ENCODE measurements at regions not wholly inside any gene's neighbourhood (a gene's known extent, or its start where the extent isn't known, plus 50 kb on each side); places are given as distances from the start of the nearest gene placed in this dataset.

DNA sequence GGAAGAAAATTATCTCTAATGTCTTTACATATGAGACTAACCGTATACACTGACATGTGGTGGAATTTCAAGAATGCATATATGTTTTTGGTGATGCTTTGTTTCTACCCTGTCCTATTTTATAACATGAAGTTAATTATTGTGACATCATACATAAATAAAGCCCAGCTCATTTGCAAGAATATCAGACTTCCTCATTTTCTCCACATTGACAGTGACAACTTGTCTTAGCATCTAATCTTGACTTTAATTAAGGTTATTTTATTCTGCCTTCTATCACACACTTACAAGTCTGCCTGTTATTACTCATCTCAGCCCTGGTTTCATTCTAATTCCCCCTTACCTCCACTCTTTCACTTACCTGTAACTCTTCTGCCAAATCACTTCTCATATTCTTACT, 140.6 kb upstream of the STARD13 start:
- Mint-ChIP-seq H3K4me1 (ENCODE audit: low read depth, unreplicated experiment) (no peaks in the 10 kb centered on the region), H3K27ac (ENCODE audit: unreplicated experiment) (no peak overlapping the region), H3K36me3 (ENCODE audit: low read depth, unreplicated experiment) (no peaks in the 10 kb centered on the region), H3K27me3 (ENCODE audit: low read depth, unreplicated experiment) (no peaks in the 10 kb centered on the region), H3K9me3 (ENCODE audit: unreplicated experiment) (peaks cover 9% of the 10 kb centered on the region), H3K4me3 (ENCODE audit: unreplicated experiment) (no peak overlapping the region)
- Histone ChIP-seq H3K4me1 (ENCODE audit: insufficient read depth, low read length) (no peaks in the 10 kb centered on the region), H3K27ac (ENCODE audit: low read depth, low read length) (no peak overlapping the region), H3K36me3 (ENCODE audit: insufficient read depth, low read length) (no peaks in the 10 kb centered on the region), H3K9ac (ENCODE audit: low read length) (no peak overlapping the region), H3K4me2 (ENCODE audit: low read length) (no peak overlapping the region), H3K79me2 (ENCODE audit: insufficient read depth, low read length) (no peaks in the 10 kb centered on the region), H2AFZ (ENCODE audit: low read depth, low read length) (no peak overlapping the region), H3K9me3 (ENCODE audit: insufficient read depth, low read depth, low read length) (no peaks in the 10 kb centered on the region), H3K4me3 (ENCODE audit: insufficient read depth, low read depth, low read length) (no peak overlapping the region), H4K20me1 (ENCODE audit: insufficient read depth, low read length) (no peaks in the 10 kb centered on the region), H3K27me3 (ENCODE audit: insufficient read depth, low read length) (no peaks in the 10 kb centered on the region)
- TF ChIP-seq, protein P1, sequence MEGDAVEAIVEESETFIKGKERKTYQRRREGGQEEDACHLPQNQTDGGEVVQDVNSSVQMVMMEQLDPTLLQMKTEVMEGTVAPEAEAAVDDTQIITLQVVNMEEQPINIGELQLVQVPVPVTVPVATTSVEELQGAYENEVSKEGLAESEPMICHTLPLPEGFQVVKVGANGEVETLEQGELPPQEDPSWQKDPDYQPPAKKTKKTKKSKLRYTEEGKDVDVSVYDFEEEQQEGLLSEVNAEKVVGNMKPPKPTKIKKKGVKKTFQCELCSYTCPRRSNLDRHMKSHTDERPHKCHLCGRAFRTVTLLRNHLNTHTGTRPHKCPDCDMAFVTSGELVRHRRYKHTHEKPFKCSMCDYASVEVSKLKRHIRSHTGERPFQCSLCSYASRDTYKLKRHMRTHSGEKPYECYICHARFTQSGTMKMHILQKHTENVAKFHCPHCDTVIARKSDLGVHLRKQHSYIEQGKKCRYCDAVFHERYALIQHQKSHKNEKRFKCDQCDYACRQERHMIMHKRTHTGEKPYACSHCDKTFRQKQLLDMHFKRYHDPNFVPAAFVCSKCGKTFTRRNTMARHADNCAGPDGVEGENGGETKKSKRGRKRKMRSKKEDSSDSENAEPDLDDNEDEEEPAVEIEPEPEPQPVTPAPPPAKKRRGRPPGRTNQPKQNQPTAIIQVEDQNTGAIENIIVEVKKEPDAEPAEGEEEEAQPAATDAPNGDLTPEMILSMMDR (IDR thresholded peaks at IDR 0.05; ENCODE audit: insufficient read depth, low read depth, low read length): no peak
- no peak for TF ChIP-seq EZH2 (IDR thresholded peaks at IDR 0.05; ENCODE audit: insufficient read depth, low read length)
- DNase-seq (ENCODE audit: low read depth) (no peak), FAIRE-seq (no peak)

DNA sequence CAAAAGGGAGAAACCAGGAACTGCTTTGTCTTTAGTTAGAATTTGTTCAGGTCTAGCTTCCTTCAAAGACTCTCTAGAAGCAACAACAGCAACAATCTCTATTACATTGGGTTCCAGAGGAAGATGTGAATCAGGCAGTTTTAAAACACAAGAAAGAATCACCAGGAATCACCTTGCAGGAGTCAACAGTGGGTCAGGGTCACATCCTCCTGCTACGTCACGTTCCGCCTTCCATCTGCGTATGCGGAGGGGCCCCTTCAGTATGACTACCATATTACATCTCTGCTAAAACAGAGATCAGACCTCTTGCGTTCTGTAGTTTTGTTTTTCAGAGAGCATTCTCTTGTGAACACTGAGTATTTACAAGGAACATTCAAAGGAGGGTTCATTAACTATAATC, 147.8 kb upstream of the STARD13 start:
- no peak overlapping the region for H3K4me3 Mint-ChIP-seq (ENCODE audit: unreplicated experiment)

DNA sequence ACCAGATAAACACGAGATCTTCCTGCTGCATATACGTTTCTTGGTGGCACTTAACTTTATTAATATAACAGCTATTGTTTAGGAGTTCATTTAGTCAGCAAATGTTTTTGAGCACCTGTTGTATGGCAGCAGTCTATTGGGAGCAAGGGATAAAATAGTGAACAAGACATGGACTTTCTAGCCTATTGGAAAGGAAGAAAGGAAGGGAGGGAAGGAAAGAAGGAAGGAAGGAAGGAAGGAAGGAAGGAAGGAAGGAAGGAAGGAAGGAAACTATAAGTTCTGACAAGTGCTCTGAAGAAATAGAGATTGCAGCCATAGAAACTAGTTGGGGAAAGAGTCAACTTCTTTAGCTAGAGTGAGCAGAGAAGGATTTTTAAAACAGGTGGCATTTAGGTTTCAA, 149.1 kb upstream of the STARD13 start:
- Mint-ChIP-seq H3K9me3 (ENCODE audit: unreplicated experiment) (no peaks in the 10 kb centered on the region), H3K4me1 (ENCODE audit: low read depth, unreplicated experiment) (no peaks in the 10 kb centered on the region), H3K27me3 (ENCODE audit: low read depth, unreplicated experiment) (no peaks in the 10 kb centered on the region), H3K27ac (ENCODE audit: unreplicated experiment) (no peak overlapping the region), H3K4me3 (ENCODE audit: unreplicated experiment) (no peak overlapping the region), H3K36me3 (ENCODE audit: low read depth, unreplicated experiment) (no peaks in the 10 kb centered on the region)
- H3K27ac ChIP-seq (ENCODE audit: low read depth, low read length): no peak overlapping the region
- no peak overlapping the region for H2AFZ ChIP-seq (ENCODE audit: low read depth, low read length)
- H4K20me1 ChIP-seq (ENCODE audit: insufficient read depth, low read length): no peaks in the 10 kb centered on the region
- no peaks in the 10 kb centered on the region for H3K36me3 ChIP-seq (ENCODE audit: insufficient read depth, low read length)
- H3K4me2 ChIP-seq (ENCODE audit: low read length): no peak overlapping the region
- H3K79me2 ChIP-seq (ENCODE audit: insufficient read depth, low read length): no peaks in the 10 kb centered on the region
- H3K9ac ChIP-seq (ENCODE audit: low read length): no peak overlapping the region
- no peak for TF ChIP-seq EZH2 (IDR thresholded peaks at IDR 0.05; ENCODE audit: insufficient read depth, low read length)
- TF ChIP-seq, protein P1 (IDR thresholded peaks at IDR 0.05; ENCODE audit: insufficient read depth, low read depth, low read length): no peak
- DNase-seq (ENCODE audit: low read depth): no peak
- no peaks in the 10 kb centered on the region for H3K4me1 ChIP-seq (ENCODE audit: insufficient read depth, low read length)
- H3K27me3 ChIP-seq (ENCODE audit: insufficient read depth, low read length): no peaks in the 10 kb centered on the region
- no peak for FAIRE-seq
- H3K9me3 ChIP-seq (ENCODE audit: insufficient read depth, low read depth, low read length): no peaks in the 10 kb centered on the region
- H3K4me3 ChIP-seq (ENCODE audit: insufficient read depth, low read depth, low read length): no peak overlapping the region

More for the DNA sequence above, 147.8 kb upstream of the STARD13 start:
- no peaks in the 10 kb centered on the region for H3K9me3 ChIP-seq (ENCODE audit: insufficient read depth, low read depth, low read length)
- peaks cover 2% of the 10 kb centered on the region for H3K9me3 Mint-ChIP-seq (ENCODE audit: unreplicated experiment)
- H4K20me1 ChIP-seq (ENCODE audit: insufficient read depth, low read length): no peaks in the 10 kb centered on the region
- no peak overlapping the region for H3K4me2 ChIP-seq (ENCODE audit: low read length)
- no peak overlapping the region for H3K4me3 ChIP-seq (ENCODE audit: insufficient read depth, low read depth, low read length)
- H3K27ac ChIP-seq (ENCODE audit: low read depth, low read length): no peak overlapping the region
- no peaks in the 10 kb centered on the region for H3K36me3 ChIP-seq (ENCODE audit: insufficient read depth, low read length)
- H2AFZ ChIP-seq (ENCODE audit: low read depth, low read length): no peak overlapping the region
- DNase-seq (ENCODE audit: low read depth): no peak
- H3K4me1 Mint-ChIP-seq (ENCODE audit: low read depth, unreplicated experiment): no peaks in the 10 kb centered on the region
- no peaks in the 10 kb centered on the region for H3K79me2 ChIP-seq (ENCODE audit: insufficient read depth, low read length)
- TF ChIP-seq EZH2 (IDR thresholded peaks at IDR 0.05; ENCODE audit: insufficient read depth, low read length): no peak
- TF ChIP-seq, protein P1 (IDR thresholded peaks at IDR 0.05; ENCODE audit: insufficient read depth, low read depth, low read length): no peak
- H3K27ac Mint-ChIP-seq (ENCODE audit: unreplicated experiment): no peak overlapping the region
- no peaks in the 10 kb centered on the region for H3K27me3 Mint-ChIP-seq (ENCODE audit: low read depth, unreplicated experiment)
- H3K9ac ChIP-seq (ENCODE audit: low read length): no peak overlapping the region
- H3K36me3 Mint-ChIP-seq (ENCODE audit: low read depth, unreplicated experiment): no peaks in the 10 kb centered on the region
- no peaks in the 10 kb centered on the region for H3K4me1 ChIP-seq (ENCODE audit: insufficient read depth, low read length)
- FAIRE-seq: no peak
- no peaks in the 10 kb centered on the region for H3K27me3 ChIP-seq (ENCODE audit: insufficient read depth, low read length)
